ENCODE measurements at regions not wholly inside any gene's neighbourhood (a gene's known extent, or its start where the extent isn't known, plus 50 kb on each side); places are given as distances from the start of the nearest gene placed in this dataset.

- no peak for DNase-seq
These were observed 88.8 kb upstream of the ZBTB40 start for GRCh38 chr1:22362626-22363402.

- DNase-seq: no peak
These were observed 88.0 kb upstream of the ZBTB40 start for GRCh38 chr1:22363403-22364325.

- DNase-seq: no peak
These were observed 87.4 kb upstream of the ZBTB40 start for GRCh38 chr1:22364326-22364650.

GRCh38 chr1:22364764-22365163 is 86.9 kb upstream of the ZBTB40 start:
- DNase-seq: no peak

GRCh38 chr1:22365331-22366295 is 86.0 kb upstream of the ZBTB40 start:
- DNase-seq: no peak

- no peak for DNase-seq
These were observed 85.3 kb upstream of the ZBTB40 start for GRCh38 chr1:22366346-22366745.

- no peak for DNase-seq
These were observed 83.5 kb upstream of the ZBTB40 start for GRCh38 chr1:22368125-22368524.

GRCh38 chr1:22369294-22370189 is 82.1 kb upstream of the ZBTB40 start:
- no peak for DNase-seq

GRCh38 chr1:22370190-22370498 is 81.5 kb upstream of the ZBTB40 start:
- DNase-seq: no peak

- DNase-seq: no peak
These were observed 80.2 kb upstream of the ZBTB40 start for GRCh38 chr1:22371408-22371807.

GRCh38 chr1:22373252-22373651 is 78.4 kb upstream of the ZBTB40 start:
- no peak for DNase-seq

GRCh38 chr1:22374001-22374400 is 77.7 kb upstream of the ZBTB40 start:
- DNase-seq: no peak

GRCh38 chr1:22375601-22376000 is 76.0 kb upstream of the ZBTB40 start:
- no peak for DNase-seq

GRCh38 chr1:22376001-22376400 is 75.7 kb upstream of the ZBTB40 start:
- no peak for DNase-seq

- no peak for DNase-seq
These were observed 75.1 kb upstream of the ZBTB40 start for GRCh38 chr1:22376546-22376945.

GRCh38 chr1:22376976-22377375 is 74.7 kb upstream of the ZBTB40 start:
- DNase-seq: no peak

- DNase-seq: no peak
These were observed 72.1 kb upstream of the ZBTB40 start for GRCh38 chr1:22379566-22379965.

- DNase-seq: no peak
These were observed 71.4 kb upstream of the ZBTB40 start for GRCh38 chr1:22380024-22380785.

GRCh38 chr1:22383526-22384294 is 67.9 kb upstream of the ZBTB40 start:
- DNase-seq: no peak

- no peak for DNase-seq
These were observed 66.1 kb upstream of the ZBTB40 start for GRCh38 chr1:22385537-22385936.

GRCh38 chr1:22386774-22387173 is 64.9 kb upstream of the ZBTB40 start:
- DNase-seq: no peak
